SK-N-SH (cell line): ENCODE measurements at regions not wholly inside any gene's neighbourhood (a gene's known extent, or its start where the extent isn't known, plus 50 kb on each side); places are given as distances from the start of the nearest gene placed in this dataset.

Experiments
- CTCF ChIA-PET: fragments of 300-600, 350-600 bp; formaldehyde crosslinking; extraction: SDS; loops from one replicate; lab custom pipeline; 2021; lab: Yijun Ruan, JAX
- POLR2A ChIA-PET: fragments of 350-600 bp; sonication (Branson Sonifier 250); formaldehyde crosslinking; extraction: SDS; loops from one replicate; lab custom pipeline; 2020; ENCODE audit warnings: antibody characterized with exemption, inconsistent platforms; lab: Yijun Ruan, JAX
- DNase-seq: peaks from one replicate; pipeline ENCODE4 v3.0.0; 2012
- H2AFZ ChIP-seq: fragments of 200-600 bp; sonication (generic); 2 replicates; pipeline ENCODE4 v1.8.1; 2016; ENCODE audit warnings: antibody characterized with exemption, mild to moderate bottlenecking, low read depth
- H3F3A ChIP-seq: fragments of 200-600 bp; sonication (generic); replicated peaks from 2 replicates; pipeline ENCODE3; 2016; ENCODE audit warnings: antibody characterized with exemption, mild to moderate bottlenecking; ENCODE audit not compliant: insufficient read depth
- H3K27ac ChIP-seq, 2 experiments: fragments of 200-500 bp in 1 of 2; fragments of 200-600 bp in 1 of 2; sonication (Bioruptor generic) in 1 of 2; sonication (generic), shearing (Covaris generic) in 1 of 2; 2 replicates each; pipeline versions ENCODE4 v1.5.1 to v1.6.1; 2014 to 2016; ENCODE audit warnings: low read depth in 2 of 2, inconsistent platforms in 1 of 2, low read length in 1 of 2, mild to moderate bottlenecking in 1 of 2, mixed read lengths in 1 of 2
- H3K27me3 ChIP-seq: fragments of 200-600 bp; sonication (generic), shearing (Covaris generic); 2 replicates; pipeline ENCODE4 v1.6.1; 2016; ENCODE audit warnings: mixed run types; ENCODE audit not compliant: insufficient read depth
- H3K36me3 ChIP-seq, 2 experiments: fragments of 200-500 bp in 1 of 2; fragments of 200-600 bp in 1 of 2; sonication (Bioruptor generic) in 1 of 2; sonication (generic) in 1 of 2; replicated peaks in 1 of 2; 2 replicates each; pipeline versions ENCODE3 to v1.5.1; 2014 to 2016; ENCODE audit warnings: low read length in 1 of 2, mild to moderate bottlenecking in 1 of 2; ENCODE audit not compliant: insufficient read depth in 2 of 2, control insufficient read depth in 1 of 2
- H3K4me1 ChIP-seq, 2 experiments: fragments of 200-500 bp in 1 of 2; fragments of 200-600 bp in 1 of 2; sonication (Bioruptor generic) in 1 of 2; sonication (generic), shearing (Covaris generic) in 1 of 2; 2 replicates each; pipeline versions ENCODE4 v1.5.1 to v1.6.1; 2014 to 2016; ENCODE audit warnings: low read depth in 1 of 2, low read length in 1 of 2, mixed run types in 1 of 2; ENCODE audit not compliant: insufficient read depth in 2 of 2, control insufficient read depth in 1 of 2
- H3K4me2 ChIP-seq: fragments of 200-600 bp; sonication (generic), shearing (Covaris generic); 2 replicates; pipeline ENCODE4 v1.6.1; 2017; ENCODE audit warnings: mixed run types
- H3K4me3 ChIP-seq, 2 experiments: fragments of 200-500 bp in 1 of 2; fragments of 200-600 bp in 1 of 2; sonication (Bioruptor generic) in 1 of 2; sonication (generic), shearing (Covaris generic) in 1 of 2; 2 replicates each; pipeline versions ENCODE4 v1.5.1 to v1.8.1; 2014 to 2016; ENCODE audit warnings: low read depth in 2 of 2, inconsistent platforms in 1 of 2, low read length in 1 of 2, mild to moderate bottlenecking in 1 of 2, mixed read lengths in 1 of 2, moderate library complexity in 1 of 2
- H3K79me2 ChIP-seq: fragments of 200-600 bp; sonication (generic); 2 replicates; pipeline ENCODE4 v1.8.1; 2017; ENCODE audit warnings: mild to moderate bottlenecking; ENCODE audit not compliant: insufficient read depth
- H3K9ac ChIP-seq: fragments of 200-600 bp; sonication (generic); 2 replicates; pipeline ENCODE4 v1.6.1; 2017; ENCODE audit warnings: mixed run types
- H3K9me2 ChIP-seq: fragments of 200-600 bp; sonication (generic); 2 replicates; pipeline ENCODE4 v1.6.1; 2017; ENCODE audit warnings: mixed run types
- H3K9me3 ChIP-seq: fragments of 200-600 bp; sonication (generic); 2 replicates; pipeline ENCODE4 v1.6.1; 2017; ENCODE audit warnings: mixed run types, mild to moderate bottlenecking, moderate library complexity
- H4K20me1 ChIP-seq: fragments of 200-600 bp; sonication (generic); 2 replicates; pipeline ENCODE4 v1.6.1; 2017; ENCODE audit warnings: mild to moderate bottlenecking, mixed run types; ENCODE audit not compliant: insufficient read depth
- CHD2 ChIP-seq: fragments of 150-350 bp; IDR thresholded peaks from 2 replicates; pipeline ENCODE4 v1.6.1; 2018; ENCODE audit warnings: low read length; ENCODE audit not compliant: partially characterized antibody
- CTCF ChIP-seq: fragments of 200-600 bp; sonication (generic); IDR thresholded peaks from 2 replicates; pipeline ENCODE4 v1.6.1; 2017; ENCODE audit warnings: antibody characterized with exemption, mild to moderate bottlenecking, moderate library complexity
- ELF1 ChIP-seq: IDR thresholded peaks from 2 replicates; pipeline ENCODE4 v1.4.0; 2012
- EP300 ChIP-seq, 2 experiments: IDR thresholded peaks; 2 replicates each; pipeline versions ENCODE4 v1.4.0 to v1.6.1; 2012; ENCODE audit warnings: borderline replicate concordance in 1 of 2, low read depth in 1 of 2, low read length in 1 of 2
- FOXJ3 ChIP-seq: sonication (generic); formaldehyde crosslinking; IDR thresholded peaks from 2 replicates; pipeline ENCODE4 v1.5.1; 2020; ENCODE audit warnings: mild to moderate bottlenecking, missing genetic modification reagents
- FOXM1 ChIP-seq: IDR thresholded peaks from 2 replicates; pipeline ENCODE4 v1.4.0; 2012; ENCODE audit warnings: low read depth, mild to moderate bottlenecking
- IRF3 ChIP-seq: fragments of 150-350 bp; IDR thresholded peaks from 2 replicates; pipeline ENCODE4 v1.6.1; 2016; ENCODE audit warnings: mild to moderate bottlenecking, low read depth, low read length
- JUND ChIP-seq: IDR thresholded peaks from 2 replicates; pipeline ENCODE4 v1.4.0; 2012
- MAX ChIP-seq: IDR thresholded peaks from 2 replicates; pipeline ENCODE4 v1.4.0; 2012; ENCODE audit warnings: low read depth
- NFIC ChIP-seq: IDR thresholded peaks from 2 replicates; pipeline ENCODE4 v1.4.0; 2012; ENCODE audit warnings: borderline replicate concordance
- NRF1 ChIP-seq: IDR thresholded peaks from 2 replicates; pipeline ENCODE4 v1.6.1; 2012; ENCODE audit warnings: low read depth, mild to moderate bottlenecking, low read length
- POLR2AphosphoS5 ChIP-seq: IDR thresholded peaks from 2 replicates; pipeline ENCODE4 v1.6.1; 2012; ENCODE audit warnings: low read depth, low read length
- RCOR1 ChIP-seq: fragments of 150-350 bp; IDR thresholded peaks from 2 replicates; pipeline ENCODE4 v1.6.1; 2017; ENCODE audit warnings: antibody characterized with exemption, low read length
- RFX5 ChIP-seq: IDR thresholded peaks from 2 replicates; pipeline ENCODE4 v1.6.1; 2012; ENCODE audit warnings: mild to moderate bottlenecking, improper control_type of control experiment, low read length
- TAF1 ChIP-seq: IDR thresholded peaks from 2 replicates; pipeline ENCODE4 v1.6.1; 2012; ENCODE audit warnings: low read depth, mild to moderate bottlenecking, low read length, moderate library complexity, borderline replicate concordance
- TEAD4 ChIP-seq: IDR thresholded peaks from 2 replicates; pipeline ENCODE4 v1.4.0; 2012; ENCODE audit warnings: mild to moderate bottlenecking, borderline replicate concordance; ENCODE audit not compliant: insufficient read depth
- YY1 ChIP-seq: IDR thresholded peaks from 2 replicates; pipeline ENCODE4 v1.4.0; 2012; ENCODE audit warnings: low read depth, mild to moderate bottlenecking
- WGBS: methylation state at CpG from one replicate; pipeline ENCODE4 v1.1.6; 2017; ENCODE audit warnings: low lambda C conversion rate; 5-methylcytosine and 5-hydroxymethylcytosine counted together

- no peaks in the 10 kb centered on the region for H3K9me3 ChIP-seq
- H3K4me1 ChIP-seq = no peaks in the 10 kb centered on the region
- 51% methylated on average over 4 of the region's 4 CpGs for WGBS
- TF ChIP-seq YY1 (no peak), CTCF (no peak), ELF1 (no peak), FOXM1 (no peak), NRF1 (no peak), CHD2 (no peak), RFX5 (no peak), FOXJ3 (CRISPR knock-in tag) (no peak)
- H4K20me1 ChIP-seq = no peaks in the 10 kb centered on the region
- no peak for DNase-seq
- no peaks in the 10 kb centered on the region for H3F3A ChIP-seq
- POLR2A ChIA-PET = no interaction called here
- H3K27ac ChIP-seq = no peak overlapping the region
- no peaks in the 10 kb centered on the region for H3K9me2 ChIP-seq
- no peak overlapping the region for H2AFZ ChIP-seq
- CTCF ChIA-PET = no interaction called here
- H3K36me3 ChIP-seq = no peaks in the 10 kb centered on the region
- no peak overlapping the region for H3K4me2 ChIP-seq
- H3K4me3 ChIP-seq = no peak overlapping the region
- no peak overlapping the region for H3K9ac ChIP-seq
- H3K79me2 ChIP-seq = no peaks in the 10 kb centered on the region
- no peaks in the 10 kb centered on the region for H3K27me3 ChIP-seq
Observed at GRCh38 chr3:120839120-120839519, 68.9 kb upstream of the STXBP5L start.

- no peaks in the 10 kb centered on the region for H3K4me1 ChIP-seq
- H3K4me2 ChIP-seq = no peak overlapping the region
- 89% methylated on average over 1 of the region's 1 CpG for WGBS
- no peaks in the 10 kb centered on the region for H4K20me1 ChIP-seq
- no peaks in the 10 kb centered on the region for H3K27me3 ChIP-seq
- H3K36me3 ChIP-seq = no peaks in the 10 kb centered on the region
- TF ChIP-seq POLR2AphosphoS5 = no peak
- TF ChIP-seq TEAD4 = no peak
- H3K4me3 ChIP-seq = no peak overlapping the region
- H3K9me2 ChIP-seq = no peaks in the 10 kb centered on the region
- H3K79me2 ChIP-seq = no peaks in the 10 kb centered on the region
- no peaks in the 10 kb centered on the region for H3F3A ChIP-seq
- H3K9ac ChIP-seq = no peak overlapping the region
- H3K27ac ChIP-seq = no peak overlapping the region
- POLR2A ChIA-PET = no interaction called here
- H3K9me3 ChIP-seq = no peaks in the 10 kb centered on the region
- DNase-seq = no peak
- no peak overlapping the region for H2AFZ ChIP-seq
- CTCF ChIA-PET = no interaction called here
Observed at GRCh38 chr3:120841264-120841663, 66.7 kb upstream of the STXBP5L start.

- Histone ChIP-seq H3K27me3 (no peaks in the 10 kb centered on the region), H3K4me1 (no peaks in the 10 kb centered on the region), H3K9me2 (no peaks in the 10 kb centered on the region), H2AFZ (no peak overlapping the region)
- POLR2A ChIA-PET = no interaction called here
- TF ChIP-seq NFIC (no peak), EP300 (IDR thresholded peaks at IDR 0.05; ENCODE audit: borderline replicate concordance in 1 of 2, low read depth in 1 of 2, low read length in 1 of 2) (no peak), RFX5 (no peak), NRF1 (no peak), TAF1 (no peak), MAX (no peak), RCOR1 (no peak), POLR2AphosphoS5 (no peak), YY1 (no peak), IRF3 (no peak), CHD2 (no peak), JUND (no peak)
- TF ChIP-seq, all 33 proteins: peak for 0
- DNase-seq = no peak
- Histone ChIP-seq H3K36me3 (no peaks in the 10 kb centered on the region), H3K27ac (no peak overlapping the region), H3K79me2 (no peaks in the 10 kb centered on the region), H3K9me3 (no peaks in the 10 kb centered on the region), H3K4me2 (no peak overlapping the region), H3F3A (peaks cover 2% of the 10 kb centered on the region), H3K9ac (no peak overlapping the region), H4K20me1 (no peaks in the 10 kb centered on the region), H3K4me3 (no peak overlapping the region)
- CTCF ChIA-PET = interaction anchor here (1.0 kb wide), 1 partner anchor 14 kb away, joined by 3 read pairs; no protein-coding TSS in a partner anchor
- 35% methylated on average over 2 of the region's 2 CpGs for WGBS
Observed at GRCh38 chr3:120846073-120846472, 61.9 kb upstream of the STXBP5L start.
